ENCODE measurements at regions not wholly inside any gene's neighbourhood (a gene's known extent, or its start where the extent isn't known, plus 50 kb on each side); places are given as distances from the start of the nearest gene placed in this dataset.

DNA sequence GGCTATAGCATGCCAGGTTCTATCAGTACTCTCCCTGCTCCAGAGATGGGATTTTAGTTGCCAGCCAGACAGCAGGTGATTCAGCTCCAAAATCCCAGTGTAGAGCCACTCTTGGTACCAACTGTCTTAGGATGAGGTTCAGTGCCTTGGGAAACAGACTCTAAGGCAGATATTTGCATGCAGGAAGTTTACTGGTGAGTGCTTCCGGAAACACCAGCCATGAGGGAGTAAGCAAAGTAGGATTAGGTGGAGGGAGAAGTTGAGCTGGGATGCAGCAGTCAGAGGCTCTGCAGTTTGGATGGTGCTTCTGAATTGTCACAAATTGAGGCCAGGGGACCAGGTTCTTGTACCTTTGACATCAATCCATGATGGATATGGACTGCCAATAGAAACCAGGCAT is 207.5 kb upstream of the JUN start:
- WGBS, 2 donors: 63 to 80% methylated on average over 1 of the region's 1 CpG

DNA sequence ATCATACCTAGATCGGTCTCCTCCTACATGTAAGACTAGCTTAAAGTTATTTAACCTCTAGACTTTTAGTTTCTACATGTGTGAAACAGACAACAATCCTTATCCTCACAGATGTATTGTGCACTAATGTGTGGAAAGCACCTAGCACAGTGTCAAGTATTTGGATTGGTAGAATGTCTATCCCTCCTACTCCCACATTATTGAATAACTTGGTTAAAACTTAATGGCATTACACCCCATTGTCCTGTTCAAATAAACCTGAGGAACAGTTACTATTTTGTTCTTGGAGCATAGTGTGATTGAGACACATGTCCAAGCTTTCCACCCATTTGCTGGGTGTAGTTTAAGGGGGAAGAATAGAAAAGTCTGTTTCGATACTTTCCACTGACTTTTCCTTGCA is 208.8 kb upstream of the JUN start:
- Histone ChIP-seq H3K27ac (no peak overlapping the region), H3K4me1 (peaks cover 0 to 14% (median 5%) of the 10 kb centered on the region in 3 donors), H3K27me3 (no peaks in the 10 kb centered on the region), H3K9me3 (no peaks in the 10 kb centered on the region), H3K4me3 (no peak overlapping the region), H3K36me3 (no peaks in the 10 kb centered on the region)
- WGBS, 2 donors: 100% methylated on average over 2 of the region's 2 CpGs
- intact Hi-C loops (cut with DNase I): no loop called here
- no peak for TF ChIP-seq POLR2A (IDR thresholded peaks at IDR 0.05)
- TF ChIP-seq, protein P1, sequence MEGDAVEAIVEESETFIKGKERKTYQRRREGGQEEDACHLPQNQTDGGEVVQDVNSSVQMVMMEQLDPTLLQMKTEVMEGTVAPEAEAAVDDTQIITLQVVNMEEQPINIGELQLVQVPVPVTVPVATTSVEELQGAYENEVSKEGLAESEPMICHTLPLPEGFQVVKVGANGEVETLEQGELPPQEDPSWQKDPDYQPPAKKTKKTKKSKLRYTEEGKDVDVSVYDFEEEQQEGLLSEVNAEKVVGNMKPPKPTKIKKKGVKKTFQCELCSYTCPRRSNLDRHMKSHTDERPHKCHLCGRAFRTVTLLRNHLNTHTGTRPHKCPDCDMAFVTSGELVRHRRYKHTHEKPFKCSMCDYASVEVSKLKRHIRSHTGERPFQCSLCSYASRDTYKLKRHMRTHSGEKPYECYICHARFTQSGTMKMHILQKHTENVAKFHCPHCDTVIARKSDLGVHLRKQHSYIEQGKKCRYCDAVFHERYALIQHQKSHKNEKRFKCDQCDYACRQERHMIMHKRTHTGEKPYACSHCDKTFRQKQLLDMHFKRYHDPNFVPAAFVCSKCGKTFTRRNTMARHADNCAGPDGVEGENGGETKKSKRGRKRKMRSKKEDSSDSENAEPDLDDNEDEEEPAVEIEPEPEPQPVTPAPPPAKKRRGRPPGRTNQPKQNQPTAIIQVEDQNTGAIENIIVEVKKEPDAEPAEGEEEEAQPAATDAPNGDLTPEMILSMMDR (IDR thresholded peaks at IDR 0.05): no peak
- no peak for DNase-seq

More for the DNA sequence above, 207.5 kb upstream of the JUN start:
- Histone ChIP-seq H3K4me1 (peaks cover 0 to 23% (median 5%) of the 10 kb centered on the region in 3 donors), H3K27me3 (no peaks in the 10 kb centered on the region), H3K4me3 (no peak overlapping the region), H3K9me3 (no peaks in the 10 kb centered on the region), H3K27ac (no peak overlapping the region), H3K36me3 (no peaks in the 10 kb centered on the region)
- DNase-seq: no peak
- intact Hi-C loops (cut with DNase I): no loop called here
- no peak for TF ChIP-seq POLR2A (IDR thresholded peaks at IDR 0.05)
- TF ChIP-seq, protein P1 (IDR thresholded peaks at IDR 0.05): no peak

DNA sequence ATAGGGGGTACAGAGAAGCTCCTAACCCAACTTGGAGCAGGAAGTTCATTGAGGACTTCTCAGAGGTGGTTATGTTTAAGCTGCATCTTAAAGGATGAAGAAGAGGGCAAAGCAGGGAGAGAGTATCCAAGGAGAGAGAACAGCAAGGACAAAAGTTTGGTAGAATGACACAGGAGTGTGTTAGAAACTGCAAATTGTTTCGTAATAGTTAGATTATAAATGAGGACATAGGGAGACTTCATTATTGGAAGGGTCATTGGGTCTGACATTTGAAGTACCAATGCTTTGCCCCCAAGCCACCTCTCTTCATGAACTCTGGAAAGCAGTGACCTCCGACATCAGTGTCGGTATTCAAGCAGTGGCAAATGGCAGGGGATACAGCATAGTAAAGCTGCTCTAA is 209.6 kb upstream of the JUN start:
- 97 to 98% methylated on average over 3 of the region's 3 CpGs for WGBS, 2 donors

DNA sequence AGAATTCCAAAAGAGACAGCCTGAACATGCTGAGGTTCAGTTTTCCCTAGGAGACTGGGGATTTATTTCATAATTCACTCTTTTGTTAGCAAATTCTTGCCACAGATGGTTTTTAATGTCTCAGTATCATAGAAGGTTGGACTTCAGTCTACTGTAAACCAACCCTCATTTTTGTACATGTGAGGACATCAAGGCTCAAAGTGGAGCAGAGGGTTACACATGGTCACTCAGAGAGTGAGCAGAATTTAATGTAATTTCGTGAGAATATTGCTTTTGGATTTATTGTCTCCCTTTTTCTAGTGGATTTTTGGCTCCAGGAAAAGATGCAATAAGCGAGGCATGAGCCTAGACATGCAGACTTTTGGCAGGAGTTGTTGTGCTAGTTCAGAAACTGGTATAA is 210.8 kb upstream of the JUN start:
- intact Hi-C loops (cut with DNase I): no loop called here

More for the DNA sequence above, 209.6 kb upstream of the JUN start:
- H3K4me1 ChIP-seq: peaks cover 0 to 11% (median 5%) of the 10 kb centered on the region in 3 donors
- no peaks in the 10 kb centered on the region for H3K27me3 ChIP-seq
- intact Hi-C loops (cut with DNase I): no loop called here
- no peak for DNase-seq
- no peaks in the 10 kb centered on the region for H3K36me3 ChIP-seq
- H3K4me3 ChIP-seq: no peak overlapping the region
- H3K9me3 ChIP-seq: no peaks in the 10 kb centered on the region
- no peak for TF ChIP-seq POLR2A (IDR thresholded peaks at IDR 0.05)
- TF ChIP-seq, protein P1 (IDR thresholded peaks at IDR 0.05): no peak
- H3K27ac ChIP-seq: no peak overlapping the region

DNA sequence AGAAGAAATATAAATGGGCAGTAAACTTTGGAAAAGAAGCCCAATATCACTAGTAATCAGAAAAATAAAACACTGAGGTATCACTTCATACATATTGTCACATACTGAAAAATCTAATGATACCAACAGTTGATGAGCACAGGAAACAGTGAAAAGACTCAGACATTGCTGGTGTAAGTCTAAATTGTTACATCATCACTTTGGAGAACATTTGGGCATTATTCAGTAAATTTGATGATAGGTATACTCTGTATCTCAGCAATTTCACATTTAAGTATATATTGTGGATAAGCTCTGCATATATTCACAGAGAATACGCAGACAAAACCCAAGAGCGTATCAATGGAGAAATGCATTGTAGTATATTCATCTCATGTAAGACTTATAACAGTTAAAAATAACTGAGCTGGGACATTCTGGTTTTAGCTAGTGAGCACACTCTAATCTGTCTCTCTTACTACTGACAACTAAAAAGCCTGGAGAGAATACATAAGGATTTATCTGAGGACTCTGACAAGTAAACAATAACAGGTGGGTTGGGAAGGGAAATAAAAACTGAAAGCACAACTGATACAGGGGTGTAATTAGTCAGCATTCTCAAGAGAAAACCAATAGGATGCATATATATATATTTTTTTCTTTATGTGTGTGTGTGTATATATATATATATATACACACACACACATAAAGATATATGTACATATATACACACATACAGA is 212.7 kb upstream of the JUN start:
- H3K4me1 ChIP-seq: peaks cover 0 to 11% (median 5%) of the 10 kb centered on the region in 3 donors
- DNase-seq: no peak
- H3K27me3 ChIP-seq: no peaks in the 10 kb centered on the region
- H3K9me3 ChIP-seq: no peaks in the 10 kb centered on the region
- intact Hi-C loops (cut with DNase I): no loop called here
- no peaks in the 10 kb centered on the region for H3K36me3 ChIP-seq
- no peak overlapping the region for H3K4me3 ChIP-seq
- 87 to 97% methylated on average over 2 of the region's 2 CpGs for WGBS, 2 donors
- no peak overlapping the region for H3K27ac ChIP-seq
- TF ChIP-seq, protein P1 (IDR thresholded peaks at IDR 0.05): no peak
- TF ChIP-seq POLR2A (IDR thresholded peaks at IDR 0.05): no peak

More for the DNA sequence above, 210.8 kb upstream of the JUN start:
- TF ChIP-seq, protein P1 (IDR thresholded peaks at IDR 0.05): no peak
- TF ChIP-seq POLR2A (IDR thresholded peaks at IDR 0.05): no peak
- Histone ChIP-seq H3K27ac (no peak overlapping the region), H3K27me3 (no peaks in the 10 kb centered on the region), H3K36me3 (no peaks in the 10 kb centered on the region), H3K9me3 (no peaks in the 10 kb centered on the region), H3K4me1 (peaks cover 0 to 11% (median 5%) of the 10 kb centered on the region in 3 donors), H3K4me3 (no peak overlapping the region)
- WGBS, 2 donors: 29 to 37% methylated on average over 2 of the region's 2 CpGs
- DNase-seq: no peak
